Adrenal gland (tissue), 5 donors: ENCODE measurements at regions not wholly inside any gene's neighbourhood (a gene's known extent, or its start where the extent isn't known, plus 50 kb on each side); places are given as distances from the start of the nearest gene placed in this dataset.

Experiments
- CTCF ChIP-seq, 6 experiments: fragments of 450-650 bp in 4 of 6; fragments of 200-600 bp in 2 of 6; sonication (generic) in 1 of 6; IDR thresholded peaks; 1 replicate in 5 of 6; 2 replicates in 1 of 6; pipeline versions ENCODE4 v1.5.1 to v1.8.0; 2016 to 2021; ENCODE audit warnings: antibody characterized with exemption in 6 of 6, mild to moderate bottlenecking in 2 of 6, moderate library complexity in 1 of 6
- POLR2A ChIP-seq, 2 donors: fragments of 450-650 bp; IDR thresholded peaks; one replicate each; pipeline ENCODE4 v1.6.1; 2017; ENCODE audit warnings: antibody characterized with exemption in 2 of 2, mild to moderate bottlenecking in 2 of 2, moderate library complexity in 1 of 2
- donor health status: DM: no; HTN: no; CAD: no.

DNA sequence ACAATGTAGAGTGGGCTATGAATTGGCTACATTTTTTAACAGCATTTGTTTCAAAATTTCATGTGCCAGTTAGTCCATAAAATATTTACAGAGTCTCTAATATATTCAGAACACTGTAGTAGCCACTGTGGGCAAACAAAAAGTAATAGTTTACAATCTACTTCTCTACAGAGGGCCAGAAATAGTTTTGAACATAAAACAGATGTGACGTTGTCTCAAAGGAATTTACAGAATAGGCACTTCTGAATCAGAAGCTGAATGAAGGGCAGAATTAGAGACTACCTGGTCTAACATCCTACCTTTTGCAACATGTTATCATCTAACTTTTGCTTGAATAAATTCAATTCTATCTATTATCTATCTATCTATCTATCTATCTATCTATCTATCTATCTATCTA is 811.9 kb upstream of the EPHA5 start:
- no peak for TF ChIP-seq CTCF (IDR thresholded peaks at IDR 0.05)
- TF ChIP-seq POLR2A (IDR thresholded peaks at IDR 0.05), result no peak
